ENCODE measurements at regions not wholly inside any gene's neighbourhood (a gene's known extent, or its start where the extent isn't known, plus 50 kb on each side); places are given as distances from the start of the nearest gene placed in this dataset.

GRCh38 chr6:111995404-111995803 lies 58.5 kb upstream of the CCN6 start:
- no peak overlapping the region for H3K4me3 ChIP-seq
- no peak for DNase-seq
- H3K27me3 ChIP-seq: no peaks in the 10 kb centered on the region
- no peaks in the 10 kb centered on the region for H3K36me3 ChIP-seq
- H3K9me3 ChIP-seq: no peaks in the 10 kb centered on the region

GRCh38 chr6:111996144-111996865 lies 57.6 kb upstream of the CCN6 start:
- Histone ChIP-seq H3K9me3 (no peaks in the 10 kb centered on the region), H3K27me3 (no peaks in the 10 kb centered on the region), H3K4me3 (no peak overlapping the region), H3K36me3 (no peaks in the 10 kb centered on the region)
- DNase-seq: no peak

- Histone ChIP-seq H3K36me3 (no peaks in the 10 kb centered on the region), H3K4me3 (no peak overlapping the region), H3K27me3 (no peaks in the 10 kb centered on the region), H3K9me3 (no peaks in the 10 kb centered on the region)
- DNase-seq: peak; percentile 71
Measured at GRCh38 chr6:111997078-111997852, 56.6 kb upstream of the CCN6 start.

GRCh38 chr6:111997853-111998208 lies 56.1 kb upstream of the CCN6 start:
- H3K9me3 ChIP-seq: no peaks in the 10 kb centered on the region
- no peak for DNase-seq
- no peak overlapping the region for H3K4me3 ChIP-seq

GRCh38 chr6:112002307-112002706 lies 51.6 kb upstream of the CCN6 start:
- Histone ChIP-seq H3K27me3 (no peaks in the 10 kb centered on the region), H3K36me3 (no peaks in the 10 kb centered on the region), H3K4me3 (no peak overlapping the region), H3K9me3 (no peaks in the 10 kb centered on the region)
- DNase-seq: no peak

More at GRCh38 chr6:111997853-111998208, 56.1 kb upstream of the CCN6 start:
- no peaks in the 10 kb centered on the region for H3K36me3 ChIP-seq
- no peaks in the 10 kb centered on the region for H3K27me3 ChIP-seq
